ENCODE measurements at regions not wholly inside any gene's neighbourhood (a gene's known extent, or its start where the extent isn't known, plus 50 kb on each side); places are given as distances from the start of the nearest gene placed in this dataset.

DNA sequence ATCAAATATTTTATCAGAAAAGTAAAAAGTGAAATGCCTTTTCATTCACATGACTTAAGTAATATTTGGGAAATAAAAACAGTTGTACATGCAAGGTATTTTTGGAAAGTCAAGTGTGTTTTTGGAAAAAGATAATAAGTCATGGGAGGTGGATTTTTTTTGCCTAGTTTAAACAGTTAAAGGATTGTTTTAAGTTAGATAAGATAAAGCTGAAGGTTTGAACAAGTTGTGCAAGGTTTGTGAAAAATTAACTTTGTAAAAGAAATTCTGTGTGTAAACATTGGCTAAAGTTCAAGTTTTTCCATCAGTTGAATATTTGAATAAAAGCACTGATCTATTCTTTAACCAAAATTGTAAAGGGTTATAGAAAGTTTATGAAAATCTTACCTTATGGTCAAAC is 207.9 kb upstream of the RGPD4 start:
- Histone ChIP-seq H3K9me3 (peaks cover 0 to 7% (median 6%) of the 10 kb centered on the region in 3 donors), H3K27ac (no peak overlapping the region), H3K4me3 (no peak overlapping the region), H3K4me1 (no peaks in the 10 kb centered on the region), H3K36me3 (no peaks in the 10 kb centered on the region), H3K27me3 (no peaks in the 10 kb centered on the region)
- TF ChIP-seq, protein P1, sequence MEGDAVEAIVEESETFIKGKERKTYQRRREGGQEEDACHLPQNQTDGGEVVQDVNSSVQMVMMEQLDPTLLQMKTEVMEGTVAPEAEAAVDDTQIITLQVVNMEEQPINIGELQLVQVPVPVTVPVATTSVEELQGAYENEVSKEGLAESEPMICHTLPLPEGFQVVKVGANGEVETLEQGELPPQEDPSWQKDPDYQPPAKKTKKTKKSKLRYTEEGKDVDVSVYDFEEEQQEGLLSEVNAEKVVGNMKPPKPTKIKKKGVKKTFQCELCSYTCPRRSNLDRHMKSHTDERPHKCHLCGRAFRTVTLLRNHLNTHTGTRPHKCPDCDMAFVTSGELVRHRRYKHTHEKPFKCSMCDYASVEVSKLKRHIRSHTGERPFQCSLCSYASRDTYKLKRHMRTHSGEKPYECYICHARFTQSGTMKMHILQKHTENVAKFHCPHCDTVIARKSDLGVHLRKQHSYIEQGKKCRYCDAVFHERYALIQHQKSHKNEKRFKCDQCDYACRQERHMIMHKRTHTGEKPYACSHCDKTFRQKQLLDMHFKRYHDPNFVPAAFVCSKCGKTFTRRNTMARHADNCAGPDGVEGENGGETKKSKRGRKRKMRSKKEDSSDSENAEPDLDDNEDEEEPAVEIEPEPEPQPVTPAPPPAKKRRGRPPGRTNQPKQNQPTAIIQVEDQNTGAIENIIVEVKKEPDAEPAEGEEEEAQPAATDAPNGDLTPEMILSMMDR (IDR thresholded peaks at IDR 0.05), result no peak
- intact Hi-C loops (cut with DNase I), result no loop called here
- no peak for DNase-seq

DNA sequence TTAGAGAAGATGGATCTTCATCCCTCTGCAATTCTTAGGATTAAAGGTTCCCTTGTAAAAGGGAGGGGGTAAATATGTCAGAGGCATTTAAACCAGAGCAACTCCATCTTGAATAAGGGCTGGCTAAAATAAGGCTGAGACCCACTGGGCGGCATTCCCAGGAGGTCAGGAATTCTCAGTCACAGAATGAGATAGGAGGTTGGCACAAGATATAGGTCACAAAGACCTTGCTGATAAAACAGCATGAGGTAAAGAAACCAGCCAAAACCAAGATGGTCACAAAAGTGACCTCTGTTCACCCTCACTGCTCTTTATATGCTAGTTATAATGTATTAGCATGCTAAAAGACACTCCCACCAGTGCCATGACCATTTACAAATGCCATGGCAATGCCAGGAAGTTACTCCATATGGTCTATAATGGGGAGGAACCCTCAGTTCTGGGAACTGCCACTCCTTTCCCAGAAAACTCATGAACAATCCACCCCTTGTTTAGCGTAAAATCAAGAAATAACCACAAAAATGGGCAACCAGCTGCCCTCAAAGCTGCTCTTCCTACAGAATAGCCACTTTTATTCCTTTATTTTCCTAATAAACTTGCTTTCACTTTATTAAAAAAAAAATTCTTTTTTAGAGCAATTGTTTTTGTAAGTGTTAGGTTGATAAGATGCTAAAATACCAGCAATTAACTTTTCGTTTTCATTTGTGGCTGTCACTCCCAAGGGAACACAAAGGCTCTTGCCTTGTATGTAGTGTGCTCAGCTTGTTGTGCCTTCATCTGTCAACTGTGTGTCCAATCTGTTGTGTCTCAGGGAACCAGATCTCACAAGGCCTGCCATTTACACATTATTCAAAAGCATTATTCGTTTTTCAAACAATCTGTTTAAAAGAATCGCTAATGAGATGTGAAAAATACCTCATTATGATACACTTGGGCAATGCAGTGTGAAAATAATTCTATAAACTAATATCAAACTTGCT is 205.2 kb upstream of the RGPD4 start:
- Histone ChIP-seq H3K36me3 (no peaks in the 10 kb centered on the region), H3K4me3 (no peak overlapping the region), H3K4me1 (no peaks in the 10 kb centered on the region), H3K27ac (no peak overlapping the region), H3K9me3 (peaks cover 0 to 7% (median 6%) of the 10 kb centered on the region in 3 donors), H3K27me3 (no peaks in the 10 kb centered on the region)
- no peak for DNase-seq
- TF ChIP-seq, protein P1 (IDR thresholded peaks at IDR 0.05), result no peak
- no peak for TF ChIP-seq POLR2A (IDR thresholded peaks at IDR 0.05)
- intact Hi-C loops (cut with DNase I), result no loop called here
- WGBS, 2 donors, result 63 to 87% methylated on average over 5 of the region's 5 CpGs

DNA sequence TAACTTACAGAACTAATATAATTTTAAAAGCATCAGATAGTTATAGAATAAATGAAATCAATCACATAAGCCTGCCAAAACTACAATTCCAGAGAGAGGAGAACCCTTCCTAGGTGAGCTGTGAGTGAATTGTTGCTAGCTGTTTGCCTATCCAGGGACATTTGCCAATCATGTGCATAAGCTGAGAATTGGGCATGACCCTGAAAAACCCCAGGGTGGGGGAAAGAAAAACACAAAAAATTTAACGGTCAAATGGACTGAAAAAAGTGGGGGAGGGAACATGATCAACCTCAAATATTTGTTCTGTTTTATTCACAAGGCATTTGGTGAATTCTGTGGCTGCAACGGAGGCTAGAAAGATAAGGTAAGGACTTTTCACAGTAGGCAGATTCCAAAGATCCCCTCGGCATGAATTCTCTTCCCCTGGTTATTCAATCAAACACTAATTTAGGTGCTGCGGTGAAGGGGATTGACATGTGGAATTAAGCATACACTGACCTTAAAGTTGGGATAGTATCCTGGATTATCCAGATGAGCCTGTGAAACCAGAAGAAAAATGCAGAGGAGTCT is 203.9 kb upstream of the RGPD4 start:
- intact Hi-C loops (cut with DNase I), result no loop called here
- TF ChIP-seq, protein P1 (IDR thresholded peaks at IDR 0.05), result no peak
- no peak for TF ChIP-seq POLR2A (IDR thresholded peaks at IDR 0.05)
- no peak overlapping the region for H3K27ac ChIP-seq
- H3K27me3 ChIP-seq, result no peaks in the 10 kb centered on the region
- no peak for DNase-seq
- H3K36me3 ChIP-seq, result no peaks in the 10 kb centered on the region
- H3K4me3 ChIP-seq, result no peak overlapping the region
- H3K9me3 ChIP-seq, result peaks cover 0 to 10% (median 5%) of the 10 kb centered on the region in 3 donors
- 71 to 72% methylated on average over 4 of the region's 4 CpGs for WGBS, 2 donors
- H3K4me1 ChIP-seq, result no peaks in the 10 kb centered on the region

DNA sequence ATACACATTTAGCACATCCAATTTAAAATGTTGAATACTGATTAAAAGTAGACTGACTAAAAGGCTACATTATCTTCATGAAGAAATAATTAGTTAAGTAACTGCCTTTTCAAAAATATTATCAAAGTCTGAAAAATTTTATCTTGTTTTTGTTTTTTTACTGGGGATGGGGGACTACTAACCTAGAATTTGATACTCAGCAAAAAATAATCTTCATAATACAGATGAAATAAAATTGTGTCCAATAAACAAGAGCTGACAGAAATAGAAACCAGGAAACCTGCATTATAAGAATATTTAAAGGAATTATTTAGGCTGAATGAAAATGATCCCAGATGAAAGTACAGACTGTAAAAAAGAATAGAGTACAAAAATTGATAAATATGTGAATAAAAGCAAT is 200.7 kb upstream of the RGPD4 start:
- DNase-seq, result no peak
- Histone ChIP-seq H3K4me3 (no peak overlapping the region), H3K27ac (no peak overlapping the region), H3K27me3 (no peaks in the 10 kb centered on the region), H3K4me1 (no peaks in the 10 kb centered on the region), H3K9me3 (peaks cover 0 to 14% (median 0%) of the 10 kb centered on the region in 3 donors), H3K36me3 (no peaks in the 10 kb centered on the region)
- TF ChIP-seq, protein P1 (IDR thresholded peaks at IDR 0.05), result no peak
- intact Hi-C loops (cut with DNase I), result no loop called here

DNA sequence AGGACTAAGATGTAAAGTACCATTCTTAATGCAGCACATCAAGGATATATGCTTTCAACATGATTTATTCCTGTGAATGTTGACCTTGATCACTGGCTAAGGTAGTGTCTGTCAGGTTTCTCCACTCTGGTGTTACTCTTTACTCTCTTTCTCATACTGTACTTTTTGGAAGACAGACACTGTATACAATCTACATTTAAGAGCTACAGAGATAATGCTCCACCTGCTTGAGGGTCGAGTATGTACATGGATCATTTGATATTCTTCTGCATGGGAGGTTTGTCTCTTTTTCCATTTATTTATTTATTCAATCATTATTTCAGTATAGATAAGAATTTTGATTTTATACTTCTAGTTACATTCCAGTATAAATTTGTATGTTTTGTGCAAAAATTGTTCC is 199.5 kb upstream of the RGPD4 start:
- Histone ChIP-seq H3K27me3 (no peaks in the 10 kb centered on the region), H3K4me3 (no peak overlapping the region), H3K27ac (no peak overlapping the region), H3K4me1 (no peaks in the 10 kb centered on the region), H3K36me3 (no peaks in the 10 kb centered on the region), H3K9me3 (peaks cover 0 to 14% (median 0%) of the 10 kb centered on the region in 3 donors)
- intact Hi-C loops (cut with DNase I), result no loop called here
- no peak for TF ChIP-seq POLR2A (IDR thresholded peaks at IDR 0.05)
- DNase-seq, result no peak
- 44 to 69% methylated on average over 1 of the region's 1 CpG for WGBS, 2 donors

Measured in esophagus squamous epithelium (tissue), 5 donors.